SH-SY5Y (cell line): ENCODE measurements at regions not wholly inside any gene's neighbourhood (a gene's known extent, or its start where the extent isn't known, plus 50 kb on each side); places are given as distances from the start of the nearest gene placed in this dataset.

Experiments
- GATA2 ChIP-seq: IDR thresholded peaks from 2 replicates; pipeline ENCODE4 v1.6.1; 2011; ENCODE audit warnings: mild to moderate bottlenecking, low read depth, low read length
- GATA3 ChIP-seq: IDR thresholded peaks from 2 replicates; pipeline ENCODE4 v1.6.1; 2011; ENCODE audit warnings: low read depth, mild to moderate bottlenecking, low read length, moderate library complexity

- TF ChIP-seq GATA2 (no peak), GATA3 (no peak)
Observed at GRCh38 chr6:12557765-12558164, 158.8 kb upstream of the PHACTR1 start.
